Effector CD8-positive, alpha-beta T cell (primary cell): ENCODE measurements at regions not wholly inside any gene's neighbourhood (a gene's known extent, or its start where the extent isn't known, plus 50 kb on each side); places are given as distances from the start of the nearest gene placed in this dataset.

Experiments used
- DNase-seq: peaks from one replicate; lab custom pipeline; 2025; lab: John Stamatoyannopoulos, UW

DNA sequence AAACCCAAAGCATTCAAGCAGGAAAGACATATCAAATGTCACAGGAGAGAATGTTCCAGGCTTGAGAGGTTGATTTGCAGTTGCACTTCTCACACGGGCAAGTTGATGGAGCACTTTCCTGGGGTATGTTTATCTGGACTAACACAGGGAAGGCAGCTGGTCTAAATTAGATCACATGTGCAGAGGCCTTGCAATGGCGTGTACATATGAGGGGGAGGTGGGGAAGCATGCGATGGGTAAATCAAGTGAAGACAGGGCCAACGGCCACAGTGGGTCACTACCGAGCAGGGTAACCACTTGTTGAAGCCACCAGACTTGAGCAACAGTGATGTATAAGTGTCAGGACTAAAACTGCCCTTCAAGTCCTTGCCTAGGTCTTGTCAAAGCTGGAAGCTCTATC is 156.6 kb upstream of the MAF start:
- no peak for DNase-seq

DNA sequence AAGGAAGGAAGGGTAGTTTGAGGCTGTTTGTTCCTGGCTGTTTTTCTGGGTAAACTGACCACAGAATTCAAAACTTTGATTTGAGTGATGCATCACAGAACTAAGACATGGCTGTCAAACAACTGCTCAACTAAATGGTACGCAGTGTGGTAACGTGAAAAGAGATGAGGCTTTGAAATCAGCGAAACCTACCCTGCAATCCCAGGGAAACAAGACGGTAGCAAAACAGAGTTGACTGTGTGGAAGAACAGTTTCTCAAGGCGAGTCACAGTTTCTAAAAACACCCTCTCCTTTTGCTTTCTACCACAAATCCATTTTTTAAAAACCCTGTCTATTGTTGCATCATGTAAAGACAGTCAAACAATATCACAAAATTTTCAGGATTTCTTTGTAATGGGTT is 156.0 kb upstream of the MAF start:
- no peak for DNase-seq

DNA sequence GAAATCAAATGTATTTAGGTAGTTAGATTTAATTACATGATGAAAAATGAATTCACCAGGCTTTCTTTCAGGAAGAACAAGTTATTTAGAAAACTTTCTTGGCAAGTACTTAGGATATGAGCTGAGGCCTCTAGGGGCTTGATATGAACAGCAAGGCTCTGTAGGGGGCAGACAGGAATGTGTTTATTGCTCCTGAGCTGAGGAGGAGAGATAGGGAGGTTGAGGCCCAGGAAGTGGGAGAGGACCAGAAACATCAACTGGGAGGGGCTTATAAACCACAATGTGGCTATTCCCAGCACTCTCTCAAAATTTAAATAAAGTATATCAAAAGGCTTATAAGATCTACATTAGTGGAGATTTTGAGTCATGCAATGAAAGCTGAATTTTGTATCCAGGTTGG is 154.0 kb upstream of the MAF start:
- no peak for DNase-seq

DNA sequence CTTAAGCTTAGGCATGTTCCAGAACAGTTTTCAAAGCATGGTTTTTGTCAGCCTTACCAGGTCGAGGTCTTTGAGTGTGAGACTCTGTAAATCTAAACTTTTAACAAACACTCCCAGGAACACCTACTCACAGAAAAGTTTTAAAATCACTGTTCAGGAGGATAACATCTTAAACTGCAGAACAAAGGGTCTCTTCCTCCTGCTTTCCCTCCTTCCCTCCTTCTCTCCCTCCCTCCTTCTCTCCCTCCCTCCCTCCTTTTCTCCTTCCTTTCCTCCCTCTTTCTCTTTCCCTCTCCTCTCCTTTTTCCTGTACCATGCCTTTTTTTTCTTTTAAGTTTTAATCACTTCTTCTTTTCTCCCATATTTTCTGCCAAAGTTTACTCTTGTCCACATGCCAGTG is 153.5 kb upstream of the MAF start:
- DNase-seq = no peak

DNA sequence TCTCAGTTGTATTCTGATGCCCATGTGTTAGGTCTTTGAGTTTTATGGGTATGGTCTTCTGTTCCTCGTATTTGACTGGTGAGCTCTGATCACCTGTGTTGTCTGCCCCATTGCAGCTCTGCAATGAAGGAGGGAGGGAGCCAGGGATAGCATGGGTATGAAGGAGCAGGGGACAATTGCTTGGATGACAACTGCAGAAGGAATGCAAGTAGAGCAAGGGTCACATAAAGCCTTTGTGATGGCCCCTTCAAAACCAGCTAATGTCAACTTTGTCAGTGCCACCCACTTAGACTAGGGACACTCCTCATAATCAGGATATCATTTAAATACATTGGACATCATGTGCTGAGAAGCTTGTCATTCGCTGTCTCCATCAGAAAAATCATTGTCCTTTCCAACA is 152.7 kb upstream of the MAF start:
- DNase-seq = no peak

DNA sequence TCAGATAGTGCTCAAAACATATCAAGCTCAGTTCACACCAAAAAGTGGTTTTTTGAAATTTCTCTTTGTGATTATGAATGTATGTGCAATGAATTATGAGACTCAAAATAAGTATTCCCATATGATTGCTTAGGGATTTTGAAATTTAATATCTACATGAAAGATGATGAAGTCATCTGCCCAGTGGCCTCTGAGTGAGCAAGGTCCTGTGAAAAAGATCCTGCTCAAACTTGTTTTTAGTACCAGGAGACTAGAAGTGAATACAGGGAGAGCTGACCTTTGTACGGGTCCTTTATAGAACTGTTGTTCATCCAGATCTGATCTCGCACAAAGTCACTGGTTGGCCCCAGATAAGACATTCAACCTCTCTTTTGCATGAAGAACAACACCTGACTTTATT is 151.9 kb upstream of the MAF start:
- DNase-seq = no peak

DNA sequence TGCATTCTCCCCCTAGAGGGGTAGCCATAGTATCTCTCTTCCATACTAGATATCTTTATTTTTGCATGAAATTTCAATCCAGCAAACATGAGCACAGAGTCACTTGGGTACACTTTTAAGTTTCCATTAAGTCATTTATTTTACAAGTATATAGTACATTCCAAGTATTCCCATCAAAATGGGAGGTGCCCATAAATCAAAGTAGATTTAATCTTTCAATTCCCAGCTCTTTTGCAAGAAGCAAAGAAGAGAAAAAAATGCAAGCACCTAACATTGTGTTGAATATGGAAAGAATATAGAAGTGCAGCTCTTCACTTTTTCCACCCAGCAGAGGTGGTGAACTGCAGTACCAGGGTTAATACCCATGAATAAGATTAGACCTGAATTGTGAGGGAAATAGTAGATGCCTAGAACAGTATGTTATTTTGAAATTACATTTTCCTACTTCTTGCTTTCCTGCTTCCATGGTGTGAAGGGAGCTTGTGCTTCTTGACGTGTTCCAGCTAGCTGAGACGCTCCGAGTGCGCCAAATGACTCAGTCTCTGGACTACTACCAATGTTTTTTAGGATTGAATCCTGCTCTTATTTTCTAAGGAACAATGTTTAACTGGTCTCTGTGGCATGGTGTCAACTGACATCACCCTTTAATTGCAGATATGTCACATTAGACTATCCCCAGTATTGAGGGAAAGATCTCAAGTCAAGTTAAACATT is 151.1 kb upstream of the MAF start:
- no peak for DNase-seq

DNA sequence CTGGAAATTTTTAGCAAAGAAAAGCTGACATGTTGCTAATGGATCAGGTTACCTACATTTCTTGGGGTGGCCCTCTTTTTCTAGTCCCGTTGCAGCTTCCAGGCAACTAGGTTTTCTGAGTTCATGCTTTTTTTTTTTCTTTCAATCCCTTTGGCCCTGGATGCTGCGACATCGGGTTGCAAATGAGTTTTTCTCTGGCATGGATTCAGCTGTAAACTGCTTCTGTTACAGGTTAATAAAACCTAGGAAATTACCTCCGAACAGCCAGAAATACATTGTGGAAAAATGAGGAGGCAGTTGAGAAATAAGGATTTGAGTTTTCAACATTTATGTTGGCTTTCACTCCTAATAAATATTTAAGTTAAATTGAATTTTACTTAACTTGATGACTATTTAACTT is 149.8 kb upstream of the MAF start:
- no peak for DNase-seq

DNA sequence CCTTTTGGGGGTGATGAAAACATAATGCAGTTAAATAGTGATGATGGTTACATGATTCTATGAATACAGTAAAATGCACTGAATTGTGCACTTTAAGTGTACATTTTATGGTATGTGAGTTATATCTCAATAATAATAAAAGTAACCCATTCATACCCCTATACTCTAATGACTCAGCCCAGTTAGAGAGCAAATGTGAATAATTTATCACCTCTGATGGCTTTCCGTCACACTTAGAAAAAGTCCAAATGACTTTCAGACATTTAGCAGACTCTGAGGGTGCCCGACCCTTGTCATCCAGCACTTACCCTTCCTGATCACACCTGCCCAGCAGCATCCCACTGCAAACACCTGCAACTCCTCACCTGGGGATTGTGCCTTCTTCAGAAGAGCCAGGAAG is 148.1 kb upstream of the MAF start:
- DNase-seq = no peak

DNA sequence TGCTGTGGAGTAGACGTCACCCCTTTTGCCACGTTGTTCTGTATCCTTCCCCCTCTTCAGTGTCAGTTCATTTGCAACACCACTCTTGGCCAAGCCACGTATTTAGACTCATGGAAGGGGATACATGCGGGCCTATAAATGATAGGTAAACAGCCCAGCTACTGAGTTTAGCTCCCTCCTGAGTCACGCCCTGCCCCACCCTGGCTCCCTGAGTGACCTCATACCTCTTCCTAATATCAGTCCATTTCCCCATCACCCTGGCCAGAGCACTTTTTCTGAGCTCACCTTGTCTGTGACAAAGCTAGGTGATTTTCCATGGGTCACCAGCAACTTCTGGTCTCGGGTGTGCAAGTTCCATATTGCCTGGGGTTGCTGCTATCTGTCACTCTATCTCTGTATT is 147.2 kb upstream of the MAF start:
- no peak for DNase-seq

DNA sequence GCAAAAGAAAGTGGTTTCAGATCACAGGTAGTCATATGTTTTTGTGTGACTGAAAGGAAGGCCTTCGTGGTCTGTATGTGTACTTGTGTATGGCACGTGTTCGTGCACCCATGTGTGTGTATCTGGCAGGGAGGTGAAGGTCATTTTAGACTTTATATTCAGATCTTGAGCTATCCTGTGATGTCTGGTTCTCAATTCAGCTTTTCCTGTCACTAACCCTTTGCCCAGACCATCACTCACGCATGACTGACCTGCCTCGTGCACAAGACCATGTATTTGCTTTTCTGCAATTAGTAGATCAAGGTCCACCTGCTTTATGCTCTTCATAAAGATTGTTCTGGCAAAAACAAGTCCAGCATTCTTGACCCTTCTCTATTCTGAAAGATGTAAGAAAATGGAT is 139.7 kb upstream of the MAF start:
- no peak for DNase-seq

DNA sequence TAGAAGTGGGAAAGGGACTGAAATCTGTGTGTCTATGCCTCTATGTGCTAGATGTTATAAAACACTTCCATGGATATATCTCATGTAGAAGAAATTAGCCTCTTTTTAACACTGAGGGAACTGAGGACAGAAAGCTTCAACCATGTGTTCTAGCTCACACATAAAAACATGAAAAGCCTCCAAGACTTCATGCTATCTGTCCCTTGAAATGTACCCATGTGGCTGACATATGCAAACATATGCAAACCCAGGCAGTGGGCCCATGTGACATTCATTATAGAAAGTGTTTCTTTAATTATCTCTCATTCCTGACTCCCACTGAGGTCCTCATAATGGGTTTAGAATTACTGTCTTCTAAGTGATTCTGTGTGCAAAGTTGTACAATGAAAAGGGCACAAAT is 134.7 kb upstream of the MAF start:
- no peak for DNase-seq

DNA sequence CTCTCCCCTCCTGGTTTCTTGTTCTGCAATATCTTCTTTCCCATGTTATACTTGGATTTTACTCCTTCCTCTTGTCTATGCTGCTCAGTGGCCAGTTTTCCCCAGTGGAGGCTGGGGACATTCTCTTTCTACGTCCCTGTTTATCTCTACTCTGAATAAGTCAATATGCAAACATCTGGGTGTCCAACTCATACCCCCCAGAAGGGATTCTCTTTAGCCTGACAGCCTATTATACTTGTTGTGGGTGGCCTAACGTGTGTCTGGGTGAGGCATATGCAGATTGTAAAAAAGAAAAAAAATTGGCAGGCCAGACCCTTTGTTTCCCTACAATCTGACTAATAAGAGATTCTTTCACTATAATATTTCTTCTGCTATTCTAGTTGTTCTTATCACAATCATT is 134.2 kb upstream of the MAF start:
- no peak for DNase-seq

DNA sequence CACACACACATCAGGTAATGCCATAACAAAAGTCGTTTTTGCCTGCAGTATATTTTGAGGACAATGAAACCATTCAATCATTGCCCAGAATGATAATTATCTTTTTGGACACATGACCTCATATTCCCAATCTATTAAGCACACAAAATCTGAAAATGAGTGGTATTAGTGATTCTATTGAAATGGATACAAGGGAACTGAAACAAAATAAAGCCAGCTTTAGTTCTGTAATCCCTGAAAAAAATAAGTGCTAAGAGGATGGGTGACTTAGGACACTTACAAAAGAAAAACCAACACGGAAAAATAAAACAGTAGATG is 128.3 kb upstream of the MAF start:
- DNase-seq = no peak

DNA sequence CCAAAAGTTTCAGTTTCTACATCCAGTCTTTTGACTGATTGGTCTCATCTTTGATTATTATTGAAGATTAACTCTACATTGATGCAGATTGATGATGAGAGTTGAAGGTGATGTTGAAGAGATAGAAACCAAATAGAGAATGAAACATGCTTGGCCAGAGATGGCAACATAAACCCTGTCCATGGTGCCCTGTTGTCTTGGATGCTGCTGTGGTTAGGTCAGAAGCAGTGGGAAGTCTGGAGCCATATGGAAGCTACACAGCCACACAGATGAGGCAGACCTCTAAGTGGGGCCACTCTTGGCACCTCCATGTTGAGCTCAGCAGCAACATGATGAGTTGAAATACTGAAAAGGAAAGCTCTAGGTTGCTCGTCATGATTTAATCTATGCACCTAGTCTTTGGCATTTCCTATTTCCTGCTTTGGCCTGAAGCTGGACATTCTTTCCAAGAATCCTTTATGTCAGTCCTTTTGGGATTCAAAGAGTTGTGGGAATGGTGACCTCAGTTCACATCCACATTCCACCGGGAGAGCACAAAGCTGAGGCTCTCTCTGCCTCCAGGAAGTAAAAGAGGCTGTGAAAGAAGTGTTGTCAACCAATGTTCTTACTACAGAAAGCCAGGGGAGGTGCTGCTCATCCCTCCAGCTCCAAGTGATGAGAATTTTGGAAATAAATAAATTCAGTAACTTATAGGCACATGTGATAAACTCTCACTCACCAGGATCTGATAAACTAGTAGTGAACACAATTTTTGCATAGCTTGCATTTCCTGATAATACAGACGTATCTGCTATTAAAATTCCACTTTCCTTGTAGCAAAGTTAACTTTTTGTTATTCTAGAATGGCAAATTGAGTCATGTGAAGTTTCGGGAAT is 127.7 kb upstream of the MAF start:
- DNase-seq = no peak

DNA sequence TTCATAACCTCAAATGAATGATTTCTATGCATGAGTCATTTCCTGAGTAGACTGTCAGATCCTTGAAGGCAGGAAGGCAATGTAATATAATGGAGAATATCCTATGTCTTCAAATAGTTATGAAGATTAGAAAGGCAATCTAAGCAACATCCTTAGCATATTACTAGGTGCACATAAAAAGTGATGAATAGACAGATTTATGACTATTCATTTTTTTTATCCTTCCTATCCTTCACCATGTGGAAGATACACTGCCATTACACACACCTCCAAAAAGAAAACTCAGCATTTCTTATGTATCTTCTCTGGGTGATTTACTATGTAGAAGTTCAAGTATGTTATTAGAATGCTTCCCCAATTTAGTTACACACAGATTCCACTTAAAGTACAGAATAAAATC is 126.4 kb upstream of the MAF start:
- no peak for DNase-seq

DNA sequence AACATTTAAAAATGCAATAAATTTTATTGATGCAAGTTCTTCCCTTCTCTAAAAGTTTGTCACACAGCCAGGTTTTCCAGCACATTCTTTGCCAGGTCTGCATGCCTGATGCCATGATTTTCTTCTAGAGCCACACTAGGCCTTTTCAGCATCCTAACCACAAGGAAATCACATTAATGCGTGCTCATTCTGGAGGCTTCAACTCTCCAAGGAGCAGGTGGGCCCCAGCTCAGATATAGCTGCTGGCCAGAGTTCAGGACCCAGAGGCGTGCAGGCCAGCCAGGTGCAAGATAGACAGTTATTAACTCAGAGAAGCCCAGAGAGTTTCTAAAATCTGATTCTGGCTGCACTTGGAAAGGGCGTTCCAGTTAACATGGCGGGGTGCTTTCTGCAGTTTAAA is 124.5 kb upstream of the MAF start:
- no peak for DNase-seq

DNA sequence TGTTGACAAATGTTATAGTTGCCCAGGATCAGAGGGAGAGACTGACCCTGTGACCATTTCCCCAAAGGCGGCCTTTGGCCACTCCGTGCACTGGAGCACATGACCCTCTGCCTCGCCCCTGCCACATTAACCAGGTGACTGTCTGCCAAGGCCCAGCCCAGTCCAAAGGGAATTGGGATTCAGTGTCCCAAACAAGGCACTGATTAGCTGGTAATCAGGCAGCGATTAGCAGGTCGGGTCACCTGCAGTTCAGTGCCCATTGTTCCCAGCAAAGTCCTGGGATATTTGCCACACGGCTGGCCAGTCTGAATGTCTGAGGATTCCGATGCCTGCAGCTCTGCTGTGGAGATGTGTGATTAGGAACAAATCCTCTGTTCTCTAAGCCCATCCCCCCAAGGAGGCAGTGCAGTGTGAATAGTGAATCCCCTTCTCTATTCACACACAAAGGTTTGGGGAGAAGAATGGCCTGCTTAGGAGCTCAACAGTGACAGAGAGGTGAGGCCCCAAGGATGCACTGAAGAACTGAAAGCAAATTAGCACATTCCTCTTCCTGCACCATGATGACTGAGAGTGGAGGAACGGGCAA is 123.1 kb upstream of the MAF start:
- DNase-seq = no peak

DNA sequence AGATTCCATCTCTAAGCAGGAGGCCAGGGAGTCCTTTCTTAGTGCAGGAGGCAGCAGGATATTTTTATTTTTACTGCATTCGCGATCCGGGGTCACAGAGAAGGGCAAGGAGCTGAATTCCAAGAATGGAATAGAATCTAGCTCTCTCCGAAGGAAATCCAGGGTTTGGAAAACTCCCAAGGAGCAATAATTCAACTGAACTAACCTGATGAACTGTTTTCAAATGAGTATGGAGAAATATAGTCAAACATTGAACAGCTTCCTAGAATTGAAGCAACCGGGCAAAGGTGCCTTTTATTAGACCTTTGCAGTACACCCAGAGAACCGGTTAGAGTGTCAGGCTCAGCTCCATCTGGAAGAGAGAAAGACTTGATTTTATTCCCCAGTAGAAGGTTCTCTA is 120.7 kb upstream of the MAF start:
- no peak for DNase-seq

DNA sequence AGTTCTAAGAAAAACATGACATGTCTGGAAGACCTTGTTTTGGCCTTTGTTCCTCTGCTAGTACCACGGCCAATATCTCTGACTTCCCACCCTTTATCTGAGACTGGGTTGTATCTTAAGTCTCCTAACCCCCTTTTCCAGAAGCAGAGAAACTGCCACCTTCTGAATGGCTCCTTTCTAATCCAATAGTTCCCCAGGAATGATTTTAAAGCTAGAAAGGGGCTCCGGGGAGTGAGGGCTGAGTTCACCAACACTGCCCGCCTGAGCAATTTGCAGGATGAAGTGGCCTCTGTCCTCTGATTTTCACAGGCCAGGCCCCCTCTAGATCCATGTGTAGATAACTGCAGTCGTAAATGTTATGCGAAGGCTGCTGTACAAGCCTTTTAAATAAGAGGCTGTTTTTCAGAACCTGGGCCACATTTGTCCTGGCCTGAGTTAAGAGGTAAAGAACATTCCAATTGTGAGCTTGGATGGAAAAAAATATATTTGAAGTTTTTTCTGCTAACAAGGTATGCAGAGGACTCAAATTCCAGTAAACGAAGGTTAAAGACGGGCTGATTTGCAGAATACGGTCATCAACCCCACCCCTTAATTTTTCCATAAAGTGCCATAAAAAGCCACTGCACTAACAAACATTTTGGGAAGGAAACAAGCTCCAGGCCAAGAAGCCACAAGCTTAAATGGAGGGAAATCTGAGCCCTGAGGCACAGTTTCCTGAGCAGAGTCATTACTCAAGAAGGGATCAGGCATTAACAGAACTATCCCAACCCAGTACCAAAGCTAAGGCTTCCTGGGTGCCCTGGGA is 117.0 kb upstream of the MAF start:
- no peak for DNase-seq

DNA sequence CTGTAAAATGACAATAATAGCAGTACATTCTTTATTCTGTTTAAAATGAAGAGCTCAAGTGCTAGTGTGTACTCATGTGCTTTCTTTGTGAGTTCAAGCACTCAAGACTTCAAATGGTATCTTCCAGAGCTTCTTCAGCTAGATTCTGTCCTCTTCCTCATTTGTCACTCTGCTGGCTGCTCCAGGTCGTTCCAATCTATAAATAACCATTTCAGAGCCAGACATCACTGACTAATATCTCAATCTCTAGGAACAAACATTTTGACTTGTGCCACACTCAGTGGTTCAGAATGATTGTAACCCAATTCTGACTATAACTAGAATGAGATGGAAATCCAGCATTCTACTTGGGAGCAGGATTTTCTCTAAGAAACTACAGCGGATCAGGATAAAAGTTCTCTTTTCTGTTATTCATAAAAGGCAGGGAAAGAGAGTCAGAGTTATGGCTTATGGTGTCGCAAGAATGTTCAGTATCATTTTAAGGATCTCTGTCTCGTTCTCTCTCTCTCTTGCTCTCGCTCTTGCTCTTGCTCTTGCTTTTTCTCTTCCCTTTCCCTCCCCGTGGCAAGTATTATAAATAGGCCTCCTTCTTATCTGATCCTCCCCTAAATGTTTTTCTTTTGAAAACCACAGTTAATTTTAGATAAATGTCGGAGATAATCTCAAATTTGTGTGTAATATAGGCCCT is 116.3 kb upstream of the MAF start:
- no peak for DNase-seq

DNA sequence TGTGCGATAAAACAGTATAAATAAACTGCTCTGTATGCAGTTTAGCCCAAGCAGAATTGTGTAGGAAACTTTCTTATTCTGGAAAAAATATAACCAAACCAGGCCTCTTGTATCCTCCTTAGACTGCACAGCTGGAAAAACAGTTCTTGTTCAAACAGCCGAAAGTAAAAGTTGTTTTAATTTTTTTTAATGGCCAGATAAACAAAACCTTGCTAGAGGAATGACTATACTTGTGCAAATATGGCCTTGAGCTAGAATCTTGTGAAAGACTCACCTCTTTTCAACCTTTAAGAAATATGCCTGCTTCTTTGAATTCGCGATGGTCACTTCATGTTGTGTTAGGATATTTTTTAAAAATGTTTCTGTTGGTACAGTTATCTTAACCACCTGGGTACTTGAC is 114.5 kb upstream of the MAF start:
- no peak for DNase-seq
